ENCODE measurements at regions not wholly inside any gene's neighbourhood (a gene's known extent, or its start where the extent isn't known, plus 50 kb on each side); places are given as distances from the start of the nearest gene placed in this dataset.

GRCh38 chr2:67164771-67165522 lies 232.2 kb upstream of the ETAA1 start:
- Mint-ChIP-seq H3K27me3 (ENCODE audit: low read depth) (no peaks in the 10 kb centered on the region), H3K27ac (no peak overlapping the region; a peak in 1 of 7 replicates), H3K36me3 (ENCODE audit: insufficient read depth in 1 of 3, low read depth in 3 of 3) (no peaks in the 10 kb centered on the region), H3K9me3 (peaks cover 0 to 5% of the 10 kb centered on the region in 2 experiments; a peak in 2 of 5 replicates), H3K4me1 (no peaks in the 10 kb centered on the region), H3K4me3 (no peak overlapping the region)
- H2AK5ac ChIP-seq (ENCODE audit: insufficient read length, low read length): no peak overlapping the region
- no peaks in the 10 kb centered on the region for H4K20me1 ChIP-seq (ENCODE audit: control insufficient read depth, insufficient read depth, insufficient read length)
- H3K79me2 ChIP-seq (ENCODE audit: insufficient read depth, low read length): 0 out of 2 replicates have a peak, but pooled peaks cover 1% of the 10 kb centered on the region
- no peak overlapping the region for H2BK120ac ChIP-seq (ENCODE audit: low read depth, low read length, poor library complexity, severe bottlenecking)
- H3K23ac ChIP-seq (ENCODE audit: insufficient read length, low read depth, low read length): no peak overlapping the region
- no peak overlapping the region for H2BK12ac ChIP-seq (ENCODE audit: insufficient read length, low read depth, low read length)
- no peak for TF ChIP-seq CTCF (conservative IDR thresholded peaks at IDR 0.05)
- H3K4me2 ChIP-seq (ENCODE audit: insufficient read depth, insufficient read length, low read length): no peak overlapping the region
- H4K5ac ChIP-seq (ENCODE audit: insufficient read length, low read depth, low read length): no peak overlapping the region
- H3K56ac ChIP-seq (ENCODE audit: insufficient read length, low read depth, low read length): no peak overlapping the region
- H3K18ac ChIP-seq (ENCODE audit: insufficient read length, low read depth, low read length): no peak overlapping the region
- H3T11ph ChIP-seq (ENCODE audit: low read length): no peak overlapping the region
- H3K4ac ChIP-seq (ENCODE audit: low read depth, low read length): no peak overlapping the region
- no peak overlapping the region for H4K91ac ChIP-seq (ENCODE audit: insufficient read length, low read depth, low read length)
- H3K4me1 ChIP-seq (ENCODE audit: insufficient read depth, low read length): no peaks in the 10 kb centered on the region
- no peak overlapping the region for H3K9ac ChIP-seq (ENCODE audit: extremely low read depth, insufficient read length, low read length)
- H2BK15ac ChIP-seq (ENCODE audit: low read depth, low read length): no peak overlapping the region
- no peaks in the 10 kb centered on the region for H3K9me3 ChIP-seq (ENCODE audit: control insufficient read depth, low read depth, low read length)
- H2AFZ ChIP-seq (ENCODE audit: low read length): no peak overlapping the region
- H3K27ac ChIP-seq (ENCODE audit: insufficient read length, low read depth, low read length): no peak overlapping the region
- no peaks in the 10 kb centered on the region for H3K27me3 ChIP-seq (ENCODE audit: insufficient read depth, low read length)
- H3K79me1 ChIP-seq (ENCODE audit: insufficient read depth, low read depth, low read length, poor library complexity, severe bottlenecking): no peaks in the 10 kb centered on the region
- no peak overlapping the region for H4K8ac ChIP-seq (replicated peaks; ENCODE audit: insufficient read length, low read depth, low read length)
- WGBS (ENCODE audit: extremely low coverage, insufficient read length, low lambda C conversion rate): no CpG with 5 or more reads among the region's 4 CpGs
- H3K23me2 ChIP-seq (ENCODE audit: insufficient read length, low read depth, low read length, poor library complexity, severe bottlenecking): no peaks in the 10 kb centered on the region
- no peak overlapping the region for H2BK20ac ChIP-seq (ENCODE audit: low read depth, low read length, poor library complexity, severe bottlenecking)
- no peak for DNase-seq
- H2BK5ac ChIP-seq (ENCODE audit: insufficient read length, low read length): no peak overlapping the region
- H3K14ac ChIP-seq (ENCODE audit: insufficient read depth, low read length): no peak overlapping the region

All from H9 (cell line).